Retinal pigment epithelial cell (primary cell): ENCODE measurements at regions not wholly inside any gene's neighbourhood (a gene's known extent, or its start where the extent isn't known, plus 50 kb on each side); places are given as distances from the start of the nearest gene placed in this dataset.

Experiments
- DNase-seq: peaks from one replicate; pipeline ENCODE4 v3.0.0-alpha.2; 2010; ENCODE audit warnings: low read depth
- H3K4me3 ChIP-seq: 2 replicates; pipeline ENCODE4 v1.5.1; 2011; ENCODE audit warnings: mild to moderate bottlenecking, low read length, control low read depth, moderate library complexity
- CTCF ChIP-seq: conservative IDR thresholded peaks from 2 replicates; pipeline ENCODE4 v1.5.1; 2011; ENCODE audit warnings: low read depth, low read length, control low read depth, inconsistent platforms

- no peak for TF ChIP-seq CTCF
- no peak for DNase-seq
These were observed 118.4 kb upstream of the PRSS3 start for GRCh38 chr9:33676746-33677505.

GRCh38 chr9:33677506-33677809 is 117.9 kb upstream of the PRSS3 start:
- H3K4me3 ChIP-seq: peak overlapping the region; percentile 52
- no peak for TF ChIP-seq CTCF

More at GRCh38 chr9:33676746-33677505, 118.4 kb upstream of the PRSS3 start:
- H3K4me3 ChIP-seq: peak overlapping the region; percentile 52

DNA sequence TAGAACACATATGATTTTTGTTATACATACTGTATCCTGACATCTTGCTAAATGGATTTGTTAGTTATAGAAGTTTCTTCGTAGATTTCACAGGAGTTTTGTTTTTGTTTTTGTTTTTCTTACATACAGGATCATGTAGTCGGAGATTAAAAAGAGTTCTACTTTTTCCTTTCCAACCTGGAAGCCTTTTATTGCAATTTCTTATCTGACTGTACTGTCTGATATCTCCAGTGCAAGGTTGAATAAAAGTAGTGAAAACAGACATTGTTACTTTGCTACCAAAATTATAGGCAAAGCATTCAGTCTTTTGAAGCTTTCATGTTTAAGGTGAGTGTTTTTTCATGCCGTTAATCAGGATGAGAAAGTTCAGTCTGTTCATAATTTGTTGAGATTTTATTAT is 117.4 kb upstream of the PRSS3 start:
- TF ChIP-seq CTCF: no peak
- H3K4me3 ChIP-seq: no peak overlapping the region
- no peak for DNase-seq

More at GRCh38 chr9:33677506-33677809, 117.9 kb upstream of the PRSS3 start:
- no peak for DNase-seq

DNA sequence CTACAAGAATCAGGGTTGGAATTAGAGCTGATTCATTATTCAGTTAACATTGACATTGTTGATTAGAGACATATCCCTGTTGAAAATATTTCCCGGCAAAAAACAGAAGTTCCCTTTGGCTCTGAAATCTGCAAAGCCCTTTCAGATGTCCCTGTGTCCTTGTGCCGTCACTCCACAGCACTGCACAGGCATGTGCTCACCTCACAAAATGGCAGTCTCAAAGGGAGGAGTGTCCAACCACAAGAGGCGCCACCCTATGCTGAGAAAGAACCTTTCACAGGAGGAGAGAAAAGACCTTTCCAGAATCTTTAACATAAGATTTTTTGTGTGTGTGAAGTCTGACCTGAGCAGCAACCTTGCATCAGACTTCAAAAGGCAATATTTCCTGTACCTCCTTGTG is 112.8 kb upstream of the PRSS3 start:
- no peak overlapping the region for H3K4me3 ChIP-seq
- TF ChIP-seq CTCF: no peak
- DNase-seq: no peak

DNA sequence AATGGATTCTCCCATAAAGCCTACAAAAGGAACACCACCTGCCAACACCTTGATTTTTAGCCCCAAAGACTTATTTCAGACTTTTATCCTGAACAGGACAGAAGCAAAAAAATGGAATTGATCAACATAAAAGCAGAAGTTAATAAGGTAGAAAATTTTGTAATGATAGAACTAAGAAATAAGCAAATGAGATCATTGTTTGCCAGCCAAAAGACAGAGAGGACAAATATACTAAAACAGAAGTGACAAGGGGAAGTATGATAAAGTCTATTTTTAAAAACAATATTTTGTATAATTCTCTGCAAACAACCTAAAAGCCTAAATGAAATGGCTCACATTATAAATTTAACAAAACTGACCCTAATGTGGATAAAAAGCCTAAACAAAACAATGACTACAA is 110.5 kb upstream of the PRSS3 start:
- no peak for DNase-seq
- no peak overlapping the region for H3K4me3 ChIP-seq
- TF ChIP-seq CTCF: no peak

DNA sequence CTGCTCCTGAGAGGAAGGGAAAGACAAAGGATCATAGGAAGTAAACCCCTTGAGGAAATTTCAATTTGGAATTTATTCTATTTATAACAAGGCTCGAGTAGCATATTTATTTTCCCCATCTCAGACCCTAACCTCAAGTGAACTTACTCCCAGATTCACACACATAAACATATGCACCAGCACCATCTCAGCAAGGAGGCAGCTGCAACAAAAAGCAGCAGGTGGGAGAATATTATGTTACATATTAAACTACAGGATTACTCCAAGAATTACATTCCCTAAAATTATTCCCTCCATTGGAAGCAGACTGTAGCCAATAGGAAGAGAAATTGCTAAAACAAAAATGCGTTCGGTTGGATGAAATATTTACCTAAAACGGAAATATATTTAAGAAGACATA is 108.4 kb upstream of the PRSS3 start:
- no peak for DNase-seq
- no peak overlapping the region for H3K4me3 ChIP-seq
- no peak for TF ChIP-seq CTCF

DNA sequence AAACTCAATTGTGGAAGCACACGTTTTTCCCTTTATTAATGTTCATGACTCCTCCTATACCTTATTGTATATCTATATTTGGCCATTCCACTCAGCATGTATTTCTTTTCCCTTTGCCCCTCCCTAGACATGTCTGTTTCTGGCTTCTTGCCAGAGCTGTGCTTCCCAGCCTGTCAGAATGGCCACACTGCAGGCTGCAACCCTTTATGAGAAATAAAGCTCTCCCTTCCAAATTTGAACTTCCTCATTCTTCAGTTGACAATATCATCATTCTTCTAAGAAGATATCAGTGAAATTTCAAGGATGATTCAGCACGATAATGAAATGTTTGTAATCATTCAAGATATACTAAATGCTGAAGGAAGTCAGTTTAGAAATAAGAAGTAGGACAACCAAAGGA is 107.6 kb upstream of the PRSS3 start:
- DNase-seq: no peak
- H3K4me3 ChIP-seq: no peak overlapping the region
- no peak for TF ChIP-seq CTCF
